Skeletal muscle cell (primary cell): ENCODE measurements at regions not wholly inside any gene's neighbourhood (a gene's known extent, or its start where the extent isn't known, plus 50 kb on each side); places are given as distances from the start of the nearest gene placed in this dataset.
"Not testable (repeated sequence)": the region's sequence is repeated elsewhere in the genome, so short reads cannot be mapped to it uniquely, and the experiment has no call there.

Experiments
- DNase-seq: peaks from one replicate; pipeline ENCODE4 v3.0.0-alpha.2; 2010; ENCODE audit warnings: low read depth
- H3K4me3 ChIP-seq: 2 replicates; pipeline ENCODE4 v1.5.1; 2011; ENCODE audit warnings: low read depth, mild to moderate bottlenecking, control low read depth, low read length, moderate library complexity

- DNase-seq, H3K4me3 ChIP-seq: not testable (repeated sequence)
Observed at GRCh38 chrX:73905749-73906374, 53.3 kb upstream of the XIST start.

DNA sequence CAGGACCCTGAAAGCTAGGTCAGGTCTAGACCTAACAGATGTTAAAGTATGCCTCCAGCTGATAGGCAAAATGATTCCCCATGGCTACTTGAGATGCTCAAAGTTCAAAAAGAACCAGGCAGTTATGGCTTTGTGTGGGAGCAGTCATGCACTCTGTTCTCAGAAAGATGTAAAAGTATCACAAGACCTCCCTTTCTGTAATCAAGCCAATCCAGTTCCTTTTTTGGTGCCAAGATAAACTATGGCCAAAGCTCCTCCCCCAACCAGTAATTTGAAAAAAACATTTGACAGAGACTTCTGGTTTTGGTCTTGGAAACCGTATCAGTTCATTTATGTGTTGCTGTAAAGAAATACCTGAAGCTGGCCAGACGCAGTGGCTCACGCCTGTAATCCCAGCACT, 51.4 kb upstream of the XIST start:
- no peak for DNase-seq
- no peak overlapping the region for H3K4me3 ChIP-seq
